ENCODE measurements at regions not wholly inside any gene's neighbourhood (a gene's known extent, or its start where the extent isn't known, plus 50 kb on each side); places are given as distances from the start of the nearest gene placed in this dataset.

DNA sequence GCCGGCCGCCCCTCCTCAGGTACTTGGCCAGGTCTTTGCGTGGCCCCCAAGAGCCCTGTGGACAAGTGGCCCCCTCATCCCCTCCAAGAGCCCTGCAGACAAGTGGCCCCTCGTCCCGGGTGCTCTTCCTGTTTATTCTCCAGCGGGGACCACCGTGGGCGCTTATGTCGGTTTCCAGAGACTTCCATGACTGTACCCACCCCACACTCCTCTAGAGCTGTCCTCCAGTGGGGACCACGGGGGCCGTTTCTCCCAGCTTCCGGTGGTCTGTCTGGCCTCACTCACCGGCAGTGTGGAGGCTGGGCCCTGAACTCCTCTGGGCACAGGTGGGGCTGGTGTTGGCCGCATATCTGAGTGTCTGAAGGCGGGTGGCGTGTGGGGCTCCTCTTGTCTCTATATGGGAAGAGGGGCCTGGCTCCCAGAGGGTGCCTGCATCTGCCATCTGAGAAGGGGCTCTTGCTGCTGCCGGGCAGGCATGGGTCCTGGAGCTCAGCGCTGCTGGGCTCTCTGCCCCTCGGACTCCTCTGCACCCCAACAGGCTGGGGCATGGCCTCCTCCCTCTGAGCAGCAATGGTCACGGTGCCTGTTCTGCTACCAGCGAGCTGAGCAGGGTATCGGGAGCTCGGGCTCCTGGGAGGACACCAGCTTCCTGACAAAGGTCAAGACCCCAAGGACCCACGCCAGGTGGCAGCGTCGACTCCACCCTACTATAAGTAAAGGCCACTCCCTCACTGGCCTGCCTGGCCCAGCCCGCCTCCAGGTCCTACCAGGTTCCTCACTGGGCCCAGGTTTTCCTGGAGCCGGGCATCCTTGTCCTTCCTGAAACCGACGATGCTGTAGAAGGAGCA is 1264.3 kb downstream of the BRD1 start:
- DNase-seq, result no peak

DNA sequence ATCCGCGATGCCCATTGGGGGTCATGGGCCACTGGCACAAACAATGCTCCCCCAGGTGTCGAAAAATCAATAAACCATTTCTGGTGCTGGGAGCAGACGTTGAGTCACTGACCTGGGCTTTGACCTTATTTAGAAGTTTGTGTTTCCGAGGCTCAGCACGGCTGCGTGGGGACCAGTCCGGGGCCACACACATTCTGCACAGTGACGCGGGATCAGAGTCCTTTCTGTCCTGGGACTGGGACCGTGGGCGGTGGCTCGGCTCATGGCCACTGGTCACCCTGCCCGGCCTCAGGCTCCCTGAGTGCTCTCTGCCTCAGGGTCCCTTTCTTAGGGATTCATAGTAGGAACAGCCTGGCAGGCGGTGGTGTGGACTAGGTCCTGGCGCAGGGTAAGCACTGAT is 1266.0 kb downstream of the BRD1 start:
- DNase-seq, result no peak

DNA sequence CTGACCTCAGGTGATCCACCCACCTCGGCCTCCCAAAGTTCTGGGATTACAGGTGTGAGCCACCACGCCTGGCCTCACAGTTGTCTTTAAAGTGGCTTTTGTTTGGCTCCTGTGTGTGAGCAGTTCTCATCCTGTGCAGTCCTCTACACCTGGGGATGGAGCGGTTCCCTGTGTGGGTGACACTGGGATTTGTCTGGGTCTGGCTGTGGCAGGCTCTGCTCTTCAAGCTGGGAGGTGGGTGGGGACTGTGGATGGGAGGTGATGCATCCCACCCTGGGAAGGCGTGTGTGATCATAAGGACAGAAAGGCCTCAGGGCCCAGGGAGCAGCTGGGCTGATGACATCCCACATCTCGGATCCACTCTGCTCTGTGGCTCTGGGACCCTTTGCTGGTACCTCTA is 1266.8 kb downstream of the BRD1 start:
- no peak for DNase-seq

DNA sequence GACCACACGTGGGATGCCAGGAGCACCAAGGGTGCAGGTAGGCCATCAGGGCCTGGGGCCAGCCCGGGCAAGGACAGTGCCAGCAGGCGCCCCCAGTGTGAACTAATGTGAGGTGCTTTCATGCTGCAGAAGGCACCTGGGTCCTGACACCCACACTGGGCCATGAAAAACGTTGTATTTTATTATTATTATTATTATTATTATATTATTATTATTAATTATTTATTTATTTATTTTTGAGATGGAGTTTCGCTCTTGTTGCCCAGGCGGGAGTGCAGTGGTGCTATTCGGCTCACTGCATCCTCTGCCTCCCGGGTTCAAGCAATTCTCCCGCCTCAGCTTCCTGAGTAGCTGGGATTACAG is 1267.3 kb downstream of the BRD1 start:
- DNase-seq, result no peak

DNA sequence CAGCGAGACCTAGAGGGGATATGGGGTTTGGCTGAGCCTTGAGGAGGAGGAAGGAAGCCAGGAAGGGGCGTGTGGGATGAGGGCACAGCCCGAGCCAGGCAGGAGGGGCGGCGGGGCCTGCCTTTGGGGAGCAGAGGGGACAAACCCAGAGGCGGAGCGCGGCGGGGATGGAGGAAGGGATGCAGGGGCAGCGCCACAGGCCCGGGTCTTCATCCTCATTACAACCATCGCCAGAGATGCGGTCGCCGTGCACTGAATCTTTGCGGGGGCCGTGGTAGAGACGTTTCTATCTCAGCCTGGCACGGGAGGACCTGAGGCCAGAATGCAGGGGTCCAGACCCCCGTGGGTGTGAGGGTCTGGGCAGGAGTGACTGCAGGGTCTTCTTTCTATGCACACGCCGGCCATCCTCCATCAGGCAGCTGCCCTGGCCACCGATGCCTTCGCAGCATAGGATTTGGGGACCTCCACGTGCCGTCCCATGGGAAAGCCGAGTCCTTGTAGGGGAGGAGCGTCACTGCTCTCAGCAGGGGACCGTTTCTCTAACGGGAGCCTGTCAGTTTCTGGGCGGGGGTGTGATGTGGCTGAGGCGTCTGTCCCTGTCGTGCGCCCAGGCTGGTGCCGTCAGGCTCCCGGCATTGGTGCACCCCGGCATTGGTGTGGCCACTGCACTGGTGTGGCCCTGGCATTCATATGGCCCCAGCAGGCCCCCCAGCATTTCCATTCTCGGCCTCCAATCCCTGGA is 1267.9 kb downstream of the BRD1 start:
- DNase-seq, result no peak

DNA sequence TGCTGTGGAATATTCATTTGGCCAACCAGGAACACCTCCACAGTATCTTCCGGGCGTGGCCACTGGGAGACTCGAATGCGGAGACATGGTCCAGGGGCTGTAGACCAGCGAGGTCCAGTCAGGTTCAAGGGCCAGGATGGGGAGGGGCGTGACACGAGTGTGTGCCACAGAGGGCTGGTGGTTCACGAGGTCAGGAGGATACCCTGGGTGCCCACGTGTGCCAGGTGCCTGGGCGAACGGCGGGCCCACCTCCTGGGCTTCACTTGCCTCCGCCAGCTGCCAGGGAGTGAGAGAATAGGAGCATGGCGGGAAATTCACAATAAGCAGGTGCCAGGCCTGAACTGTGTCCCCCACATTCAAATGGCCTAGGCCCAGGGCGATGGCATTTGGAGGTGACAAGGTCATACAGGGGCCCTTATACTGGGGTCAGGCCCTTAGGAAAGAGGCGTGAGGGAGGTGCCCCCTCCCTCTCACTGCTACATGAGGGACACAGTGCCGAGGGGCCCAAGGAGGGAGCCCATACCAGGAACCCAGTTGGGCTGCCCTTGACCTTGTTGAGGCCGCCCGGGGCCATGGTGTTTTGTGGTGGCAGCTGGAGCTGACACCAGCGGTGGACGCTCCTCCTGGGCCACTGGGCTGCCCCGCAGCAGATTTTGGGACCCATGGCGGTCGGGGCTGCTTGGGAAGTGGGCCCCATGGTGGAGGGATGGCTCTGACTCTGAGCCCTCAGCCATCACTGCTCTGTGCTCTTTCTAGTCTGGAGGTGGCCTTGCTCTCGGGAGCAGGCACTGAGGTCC is 1268.9 kb downstream of the BRD1 start:
- no peak for DNase-seq

DNA sequence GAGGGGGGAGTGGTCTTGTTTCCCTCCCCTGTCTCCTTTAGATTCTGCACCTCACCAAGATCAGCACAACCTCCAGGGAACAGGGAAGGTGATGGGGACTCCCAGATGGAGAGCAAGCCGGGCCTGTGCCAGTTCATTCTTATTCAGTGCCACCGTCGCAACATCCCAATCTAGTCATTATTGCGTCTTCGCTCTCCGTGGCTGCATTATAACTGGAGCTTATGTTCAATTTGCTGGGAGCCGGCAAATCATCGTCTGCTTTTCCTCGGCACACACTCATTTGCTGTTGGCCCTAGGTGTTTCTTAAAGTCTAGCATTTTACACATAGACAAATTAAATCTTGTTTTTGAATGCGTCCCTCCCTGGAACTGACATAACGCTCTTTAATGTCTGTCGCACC is 1269.7 kb downstream of the BRD1 start:
- no peak for DNase-seq

DNA sequence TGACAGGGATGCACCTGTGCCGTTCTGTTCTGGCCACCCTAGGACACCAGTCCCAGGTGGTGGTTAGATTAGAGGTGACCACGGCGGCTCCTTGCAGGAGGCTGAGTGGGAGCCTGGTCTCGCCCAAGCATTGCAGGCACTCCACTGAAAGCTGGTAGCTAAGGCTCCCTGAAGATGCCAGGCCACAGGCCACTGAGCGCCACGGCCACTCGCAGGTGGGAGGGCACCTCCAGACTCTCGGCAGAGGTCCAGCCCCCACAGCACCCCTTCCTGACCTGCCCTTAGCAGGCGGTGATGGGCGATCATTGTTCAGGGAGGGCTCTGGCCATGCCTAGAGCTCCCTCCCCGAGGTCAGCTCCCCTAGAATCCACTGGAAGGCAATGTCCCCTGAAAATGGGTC is 1270.2 kb downstream of the BRD1 start:
- DNase-seq, result no peak

DNA sequence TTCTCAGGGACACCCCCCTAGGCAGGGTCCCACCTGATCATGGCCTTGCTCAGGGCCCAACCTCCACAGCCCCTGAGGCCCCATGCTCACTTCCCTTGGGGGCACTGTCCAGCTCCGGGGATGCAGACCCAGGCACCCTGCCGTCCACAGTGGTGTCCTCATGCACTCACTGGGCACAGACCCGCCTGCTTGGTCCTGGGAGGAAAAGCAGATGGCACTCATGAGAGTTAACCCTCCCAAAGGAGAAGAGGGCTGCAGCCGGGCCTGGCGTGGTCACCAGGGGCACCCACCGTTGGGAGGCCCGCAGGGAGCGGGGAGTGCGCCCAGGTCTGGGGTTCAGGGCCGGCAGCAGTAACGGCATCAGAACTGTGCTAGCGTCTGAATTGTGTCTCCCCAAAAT is 1270.9 kb downstream of the BRD1 start:
- DNase-seq, result no peak

DNA sequence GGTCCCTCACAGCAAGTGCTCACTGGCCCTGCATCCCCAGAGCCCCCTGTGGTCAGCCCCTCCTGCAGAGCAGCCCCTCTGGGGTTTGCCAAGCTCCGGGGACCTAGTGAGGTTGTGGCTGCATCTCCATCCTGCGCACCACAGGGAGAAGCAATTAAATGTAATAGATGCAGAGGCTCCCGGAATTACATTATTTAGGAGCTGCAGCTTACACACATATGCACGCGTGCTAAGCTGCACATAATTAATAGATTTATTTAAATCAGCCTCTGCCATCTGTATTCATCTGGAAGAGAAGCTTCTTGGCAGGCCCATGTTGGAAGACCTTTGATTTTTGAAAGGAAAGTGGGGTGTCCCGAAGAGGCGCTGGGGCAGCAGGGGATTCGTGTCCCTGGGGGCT is 1271.5 kb downstream of the BRD1 start:
- no peak for DNase-seq

DNA sequence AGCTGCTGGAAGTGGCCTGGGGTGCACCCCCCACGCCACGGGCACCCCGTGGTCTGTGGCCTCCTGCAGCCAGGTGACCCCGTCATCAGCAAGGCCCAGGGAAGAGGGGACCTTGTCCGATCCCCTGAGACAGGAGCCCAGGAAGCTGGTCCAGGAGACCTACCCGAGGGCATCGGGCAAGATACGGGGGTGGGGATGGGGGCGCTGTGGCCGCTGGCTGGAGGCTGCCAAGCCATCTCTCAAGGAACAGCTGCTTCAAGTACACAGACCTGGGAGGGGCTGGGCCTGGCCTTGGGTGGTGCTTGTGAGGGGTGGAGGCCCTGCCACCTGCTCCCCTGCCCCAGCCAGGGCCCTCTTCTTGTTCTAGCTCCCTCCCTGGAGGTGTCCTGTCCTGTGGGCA is 1272.1 kb downstream of the BRD1 start:
- DNase-seq, result no peak

DNA sequence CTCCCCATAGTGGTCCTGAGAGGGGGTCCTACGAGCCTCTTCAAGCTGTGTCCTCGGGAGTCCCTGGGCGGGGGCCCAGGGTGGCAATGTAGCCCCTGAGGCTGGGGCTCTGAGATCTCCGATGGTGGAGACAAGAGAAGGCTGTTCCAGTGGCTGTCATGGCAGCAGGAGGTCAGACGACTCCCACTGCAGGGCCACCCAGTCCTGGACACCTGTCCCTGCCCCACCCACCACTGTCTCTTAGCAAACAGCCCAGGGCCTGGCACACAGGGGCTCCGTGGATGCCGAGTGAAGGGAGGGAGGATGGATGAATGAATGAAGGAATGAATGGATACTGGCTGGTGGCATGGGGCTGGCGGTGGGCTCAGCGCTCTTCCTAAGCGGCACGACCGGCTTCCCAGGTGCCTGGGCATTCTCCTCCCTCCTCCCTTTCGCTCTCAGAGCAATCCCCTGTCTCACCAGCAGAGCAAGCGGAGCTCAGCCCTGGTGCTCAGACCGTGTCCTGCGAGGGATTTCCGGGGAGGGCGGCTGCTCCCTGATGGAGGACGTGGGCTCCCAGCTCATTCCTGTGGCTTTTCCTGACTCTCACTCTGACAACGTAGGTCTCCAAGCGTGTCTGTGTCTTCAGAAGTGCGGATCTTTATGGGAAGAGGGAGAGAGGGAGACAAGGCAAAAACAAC is 1272.6 kb downstream of the BRD1 start:
- DNase-seq, result no peak

DNA sequence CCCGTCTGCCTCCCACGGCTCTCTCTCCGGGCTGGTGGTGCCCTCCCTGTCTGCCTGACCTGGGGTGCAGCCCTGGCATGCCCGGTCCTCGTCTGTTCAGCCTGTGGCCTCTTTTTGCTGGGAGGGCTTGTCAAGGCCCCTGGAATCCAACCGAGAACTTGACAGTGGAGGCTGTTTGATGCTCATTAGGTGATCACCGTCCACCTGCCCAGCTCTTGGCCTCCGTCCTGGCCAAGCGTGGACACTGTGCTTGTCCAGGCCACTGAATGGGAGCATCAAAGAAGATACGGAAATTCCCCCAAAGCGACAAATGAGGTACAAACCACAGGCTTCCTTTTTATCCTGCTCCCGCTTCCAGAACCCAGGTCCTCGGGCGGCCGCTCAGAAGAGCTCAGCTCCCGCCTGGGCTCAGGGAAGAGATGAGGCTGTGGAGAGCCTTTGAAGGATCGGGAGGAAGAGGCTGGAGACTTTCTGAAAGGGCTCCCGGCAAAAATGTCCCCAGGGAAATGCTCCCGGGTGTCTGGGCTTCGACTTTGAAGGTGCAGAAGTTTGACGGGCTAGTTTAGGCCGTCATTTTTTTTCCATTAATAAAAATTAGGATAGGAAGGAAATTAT is 1273.9 kb downstream of the BRD1 start:
- DNase-seq, result no peak

DNA sequence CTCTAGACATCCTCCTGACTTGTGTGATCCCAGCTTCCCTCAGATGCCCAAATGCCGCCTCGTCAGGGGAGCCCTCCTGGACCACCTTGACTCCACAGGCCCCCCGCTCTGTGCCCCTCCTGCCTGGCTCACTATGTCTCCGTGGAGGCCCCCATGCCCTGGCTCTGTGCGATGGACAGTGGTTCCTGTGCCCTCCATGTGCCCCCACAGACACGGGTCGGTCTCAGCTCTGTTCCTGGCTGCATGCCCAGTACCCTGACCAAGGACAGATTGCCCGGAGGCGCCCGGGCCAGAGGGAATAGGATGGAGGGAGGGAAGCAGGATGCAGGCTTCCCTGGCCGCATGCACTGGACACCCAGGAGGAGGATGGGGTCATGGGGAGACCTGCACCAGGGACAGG is 1274.6 kb downstream of the BRD1 start:
- DNase-seq, result no peak

DNA sequence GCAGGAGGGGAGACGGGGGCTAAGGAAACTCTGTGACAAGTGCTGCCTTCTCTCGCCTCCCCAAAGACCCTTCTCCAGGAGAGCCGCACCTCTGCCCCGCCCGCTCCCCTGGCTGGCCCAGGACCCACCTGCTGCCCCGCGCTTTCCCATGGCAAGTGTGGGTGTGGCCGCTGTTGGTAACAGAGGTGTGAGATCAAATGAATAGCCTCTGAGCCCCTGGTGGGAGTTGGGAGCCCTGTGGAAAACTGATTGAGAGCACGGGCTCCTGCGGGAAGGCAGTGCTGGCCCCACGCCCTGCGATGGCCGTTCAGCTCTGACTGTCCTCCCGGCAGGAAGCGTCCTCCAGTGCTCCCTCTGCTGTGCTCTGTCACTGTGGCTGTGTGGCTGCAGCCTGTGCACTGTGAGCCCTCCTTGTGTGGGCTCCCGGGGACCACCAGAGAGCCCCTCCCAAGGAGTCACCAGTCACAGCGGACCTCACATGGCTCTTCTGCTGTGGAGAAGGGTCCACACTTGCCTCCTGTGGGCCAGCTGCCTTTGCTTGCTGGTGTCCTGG is 1275.9 kb downstream of the BRD1 start:
- no peak for DNase-seq

DNA sequence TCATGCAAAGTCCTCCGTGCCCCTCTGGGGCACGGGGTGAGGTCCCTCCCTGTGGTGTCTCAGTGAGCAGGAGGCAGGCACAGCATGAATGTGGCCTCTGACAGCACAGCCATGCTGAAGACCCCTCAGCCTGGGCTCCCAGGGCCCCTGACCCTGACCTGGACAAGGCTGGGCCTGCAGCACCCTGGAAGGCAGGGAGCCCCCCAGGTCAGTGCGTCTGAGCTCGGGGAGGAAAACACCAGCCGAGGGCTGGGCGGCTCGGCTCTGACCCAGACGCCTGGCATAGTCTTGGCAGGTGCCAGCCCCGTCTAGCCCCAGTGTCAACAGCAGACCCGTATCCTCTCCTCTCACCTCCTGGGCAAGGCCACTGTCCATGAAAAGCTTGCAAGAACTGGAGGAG is 1276.6 kb downstream of the BRD1 start:
- no peak for DNase-seq

DNA sequence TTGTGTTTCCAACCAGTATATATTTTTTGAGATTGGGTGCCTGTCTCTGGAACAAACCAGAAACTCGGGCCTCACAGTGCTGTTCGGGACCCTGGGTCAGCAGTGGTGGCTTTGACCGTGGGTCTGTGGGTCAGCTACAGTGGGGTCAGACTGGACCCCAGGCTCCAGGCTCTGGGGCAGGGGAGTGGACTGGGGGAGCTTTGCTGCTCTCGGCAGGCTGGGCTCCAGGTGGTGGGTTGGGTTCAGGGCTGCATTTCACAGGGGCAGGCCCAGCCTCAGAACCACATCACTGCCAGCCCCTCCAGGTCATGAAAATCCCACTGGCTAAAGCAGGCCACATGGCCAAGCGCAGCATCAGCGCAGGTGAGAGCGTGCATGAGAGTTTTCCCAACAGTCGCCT is 1279.3 kb downstream of the BRD1 start:
- no peak for DNase-seq

DNA sequence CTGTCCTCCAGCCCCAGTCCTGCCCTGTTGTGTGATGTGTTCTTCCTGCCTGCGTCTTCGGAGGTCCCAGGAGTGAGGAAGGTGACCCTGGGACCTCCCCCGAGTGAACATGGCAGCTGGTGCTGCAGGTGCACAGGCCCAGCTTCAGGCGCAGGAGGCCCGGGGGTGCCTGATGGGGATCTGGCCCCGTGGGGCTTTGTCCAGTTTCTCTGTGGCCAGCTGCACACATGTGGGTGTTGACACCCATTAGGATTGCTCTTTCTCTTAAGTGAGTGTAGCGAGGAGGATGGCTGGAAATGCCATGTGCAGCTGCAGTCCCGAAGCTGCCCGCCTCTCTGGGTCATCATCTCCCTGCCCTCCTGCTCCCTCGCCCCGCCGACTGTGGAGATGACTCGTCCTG is 1279.7 kb downstream of the BRD1 start:
- no peak for DNase-seq

DNA sequence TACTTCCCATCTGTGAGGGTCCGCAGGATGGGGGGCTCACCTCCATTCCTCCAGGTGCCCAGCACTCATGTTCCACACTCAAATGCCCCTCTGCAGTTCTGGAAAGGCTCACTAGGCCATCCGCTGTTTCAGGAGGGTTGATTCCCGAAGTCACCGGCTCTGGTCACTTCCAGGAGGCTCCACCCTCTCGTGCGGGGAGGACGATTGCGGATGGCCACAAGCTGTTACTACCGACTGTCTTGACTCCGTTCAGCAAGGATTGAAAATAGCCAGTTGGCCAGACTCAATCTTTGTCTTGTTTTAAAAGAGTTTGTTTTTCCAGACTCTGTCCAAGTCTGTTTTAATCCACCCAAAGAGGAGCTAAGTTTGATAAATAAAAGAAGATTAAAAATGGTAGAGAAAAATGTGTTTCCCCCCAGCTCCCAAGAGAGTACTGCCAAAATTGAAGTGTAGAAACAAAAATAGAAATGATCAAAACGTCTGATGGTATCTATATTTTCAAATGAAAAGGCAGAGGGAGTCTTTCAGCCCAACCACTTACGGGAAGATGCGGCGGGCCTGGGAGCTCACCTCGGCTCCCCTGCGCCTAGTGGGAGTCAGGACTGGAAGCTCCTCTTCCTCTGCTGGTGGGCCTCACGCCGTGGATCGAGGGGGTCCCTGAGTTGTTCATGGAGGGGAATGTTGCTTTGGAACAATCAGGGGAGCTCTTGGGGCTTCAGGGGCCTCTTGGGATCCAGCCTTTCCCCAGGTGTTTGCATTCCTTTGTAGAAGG is 1280.8 kb downstream of the BRD1 start:
- no peak for DNase-seq

DNA sequence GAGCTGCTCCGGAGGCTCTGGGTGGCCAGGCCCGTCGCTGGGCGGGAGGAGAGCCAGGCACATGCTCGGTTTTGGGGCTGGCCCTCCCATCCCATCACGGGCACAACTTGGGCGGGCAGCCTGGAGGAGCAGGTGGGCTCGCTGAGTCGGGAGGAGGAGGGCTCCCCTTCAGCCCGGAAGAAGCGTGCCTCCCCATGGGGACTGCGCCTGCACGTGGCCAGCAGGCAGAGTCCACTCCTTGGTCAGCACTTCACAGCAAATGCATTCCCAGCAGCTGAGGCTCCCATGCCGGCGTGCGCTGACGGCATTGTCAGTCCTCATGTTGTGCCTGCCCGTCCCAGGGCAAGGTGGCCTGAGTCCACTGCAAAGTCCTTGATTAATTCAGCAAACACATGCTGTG is 1281.7 kb downstream of the BRD1 start:
- no peak for DNase-seq

DNA sequence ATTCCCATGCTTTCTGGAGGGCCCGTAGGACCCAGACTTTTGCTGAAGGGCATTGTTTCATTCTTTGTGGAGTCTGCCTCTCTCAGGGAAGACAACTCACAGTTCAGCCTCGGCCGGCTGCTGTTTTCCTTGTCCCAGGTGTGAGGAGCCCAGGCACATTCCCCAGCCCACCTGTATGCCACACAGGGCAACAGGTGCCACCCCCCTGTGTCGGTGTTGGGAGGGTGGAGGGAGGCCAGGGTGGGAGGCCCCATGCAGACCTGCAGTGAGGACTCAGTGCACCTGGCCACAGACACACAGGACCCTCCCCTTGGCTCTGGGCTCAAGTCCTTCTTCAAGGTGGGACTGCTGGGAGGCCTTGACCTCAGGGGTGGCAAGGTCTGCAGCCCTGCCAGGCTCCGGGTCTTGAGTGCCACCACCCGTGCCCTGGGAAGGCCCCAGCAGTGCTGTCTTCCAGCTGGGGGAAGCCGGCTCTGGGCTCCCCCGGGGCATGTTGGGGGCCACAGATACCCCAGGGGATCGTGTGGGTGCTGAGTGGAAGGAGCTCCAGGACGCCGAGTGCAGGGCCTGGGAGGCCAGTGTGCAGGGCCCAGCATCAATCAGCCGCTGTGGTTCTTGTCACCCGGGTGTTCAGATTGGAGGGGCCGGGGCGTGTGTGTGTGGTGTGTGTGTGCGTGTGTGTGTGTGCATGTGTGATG is 1286.1 kb downstream of the BRD1 start:
- DNase-seq, result no peak
